Gastroesophageal sphincter (tissue), 3 donors: ENCODE measurements at regions not wholly inside any gene's neighbourhood (a gene's known extent, or its start where the extent isn't known, plus 50 kb on each side); places are given as distances from the start of the nearest gene placed in this dataset.

Source experiments
- CTCF ChIP-seq, 4 experiments: fragments of 200-600 bp in 2 of 4; fragments of 450-650 bp in 2 of 4; sonication (generic) in 1 of 4; IDR thresholded peaks; one replicate each; pipeline ENCODE4 v1.5.1; 2017 to 2019; ENCODE audit warnings: antibody characterized with exemption in 4 of 4, mild to moderate bottlenecking in 2 of 4, moderate library complexity in 2 of 4
- POLR2A ChIP-seq, 2 donors: fragments of 450-650 bp; IDR thresholded peaks; one replicate each; pipeline ENCODE4 v1.6.1; 2017; ENCODE audit warnings: antibody characterized with exemption in 2 of 2, mild to moderate bottlenecking in 2 of 2, moderate library complexity in 1 of 2
- POLR2AphosphoS5 ChIP-seq: sonication (generic); formaldehyde crosslinking; IDR thresholded peaks from one replicate; pipeline ENCODE4 v1.6.1; 2017; ENCODE audit warnings: antibody characterized with exemption

- no peak for TF ChIP-seq CTCF (IDR thresholded peaks at IDR 0.05)
- TF ChIP-seq POLR2AphosphoS5: no peak
- TF ChIP-seq POLR2A (IDR thresholded peaks at IDR 0.05): no peak
Observed at GRCh38 chr7:145347271-145347670, 511.4 kb upstream of the TPK1 start.
